GM21619 (cell line): ENCODE measurements at regions not wholly inside any gene's neighbourhood (a gene's known extent, or its start where the extent isn't known, plus 50 kb on each side); places are given as distances from the start of the nearest gene placed in this dataset.
"Not testable (repeated sequence)": the region's sequence is repeated elsewhere in the genome, so short reads cannot be mapped to it uniquely, and the experiment has no call there.

Source experiments
- ATAC-seq: cut with Tn5 transposase; IDR thresholded peaks from one replicate; pipeline ENCODE4 v1.9.1; 2021; ENCODE audit not compliant: unreplicated experiment

DNA sequence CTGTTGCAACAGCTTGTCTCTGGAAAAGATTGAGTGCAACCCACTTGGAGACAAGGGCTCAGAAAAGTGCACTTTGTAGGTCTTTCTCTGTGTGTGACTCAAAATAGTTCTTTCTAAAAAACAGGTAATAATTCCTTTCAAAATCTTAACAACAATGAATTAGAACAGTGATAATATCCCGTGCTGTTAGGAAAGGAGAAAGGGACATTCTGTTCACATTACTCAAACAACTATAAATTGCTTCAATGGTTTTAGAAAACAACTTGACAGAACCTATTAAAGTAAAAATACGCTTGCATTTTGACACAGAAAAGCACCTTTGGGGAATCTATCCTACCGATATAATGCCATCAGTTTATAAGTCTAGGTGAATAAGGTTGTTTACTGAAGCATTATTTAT is 468.1 kb upstream of the DPP6 start:
- no peak for ATAC-seq

GRCh38 chr7:153588586-153588985 is 463.6 kb upstream of the DPP6 start:
- no peak for ATAC-seq

- ATAC-seq, result no peak
These were observed 462.1 kb upstream of the DPP6 start for GRCh38 chr7:153590136-153590535.

GRCh38 chr7:153590571-153590970 is 461.6 kb upstream of the DPP6 start:
- ATAC-seq, result no peak

GRCh38 chr7:153607354-153607753 is 444.8 kb upstream of the DPP6 start:
- no peak for ATAC-seq

DNA sequence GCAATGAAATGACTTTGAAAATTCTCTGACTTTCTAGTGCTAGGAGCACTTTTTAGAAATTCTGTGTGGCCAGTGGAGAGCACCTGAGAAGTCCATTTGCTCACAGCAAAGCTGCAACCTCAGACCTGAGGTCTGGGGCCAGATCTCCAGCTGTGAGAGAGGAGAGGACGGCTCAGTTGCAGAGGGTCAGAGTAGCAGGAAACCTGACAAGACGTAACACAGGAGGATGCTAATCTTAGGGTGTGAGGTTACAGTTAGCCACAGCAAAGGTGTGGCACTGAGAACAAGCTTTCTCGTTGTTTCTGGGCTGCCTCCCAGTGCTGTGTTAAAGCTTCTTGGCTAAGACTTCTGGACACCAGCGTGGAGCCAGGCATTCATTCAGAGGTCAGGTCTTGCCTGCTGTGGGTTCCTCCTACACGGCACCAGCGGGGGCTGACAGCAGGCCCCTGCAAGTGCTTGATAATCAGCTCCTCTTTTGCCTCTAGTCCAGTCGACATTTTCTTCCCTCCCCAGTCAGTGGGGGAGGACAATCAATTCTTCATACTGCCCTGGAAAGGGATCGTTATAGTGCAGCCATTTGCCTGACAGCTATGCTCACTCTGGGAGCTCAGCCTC is 435.4 kb upstream of the DPP6 start:
- no peak for ATAC-seq

- no peak for ATAC-seq
These were observed 424.9 kb upstream of the DPP6 start for GRCh38 chr7:153627323-153627722.

- no peak for ATAC-seq
These were observed 423.8 kb upstream of the DPP6 start for GRCh38 chr7:153628406-153628805.

DNA sequence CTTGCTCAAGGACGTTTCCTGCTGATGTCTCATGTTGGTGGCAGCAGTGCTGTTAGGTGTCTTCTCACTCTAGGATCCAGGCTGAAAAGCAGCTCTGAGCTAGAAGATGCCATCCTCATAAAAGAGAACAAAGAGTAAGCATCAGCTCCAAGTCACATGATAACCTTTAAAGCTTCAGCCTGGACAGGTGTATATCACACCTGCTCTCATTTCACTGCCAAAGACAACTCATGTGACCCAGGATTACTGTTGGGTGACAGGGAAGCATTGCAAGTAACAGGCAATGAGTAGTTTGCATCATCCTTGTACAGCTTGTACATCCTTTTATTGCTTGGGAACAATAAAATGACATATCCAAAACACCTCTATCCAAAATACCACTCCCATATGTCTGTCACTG is 423.4 kb upstream of the DPP6 start:
- ATAC-seq, result no peak

DNA sequence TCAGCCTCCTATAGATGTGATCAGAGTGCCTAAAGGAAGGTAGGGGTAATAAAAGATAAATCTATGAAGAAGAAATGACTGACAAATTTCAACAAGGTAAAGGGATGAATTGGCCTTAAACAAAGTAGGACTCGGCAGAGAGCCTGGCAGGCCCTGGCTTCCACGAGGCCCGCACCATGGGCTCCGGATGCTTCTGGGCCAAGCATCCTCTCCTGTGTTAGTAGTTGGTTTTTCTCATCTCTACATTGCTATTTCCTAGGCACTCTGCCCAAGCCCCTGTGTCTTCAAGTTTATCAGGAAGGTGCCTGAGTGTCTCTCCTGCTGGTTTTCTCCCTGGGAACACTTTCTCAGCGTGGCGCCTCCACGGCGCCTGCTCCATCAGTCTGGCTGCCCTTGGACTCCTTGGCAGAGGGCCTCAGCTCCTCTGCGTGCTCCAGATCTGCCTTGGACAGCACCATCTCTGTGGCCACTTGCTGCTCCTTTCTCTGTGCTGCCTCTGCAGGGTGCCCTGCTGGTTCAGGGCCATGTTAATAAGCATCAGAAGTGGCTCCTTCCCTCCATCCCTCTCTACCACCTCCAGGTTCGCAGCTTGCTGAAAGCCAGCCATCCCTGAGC is 413.3 kb upstream of the DPP6 start:
- ATAC-seq, result no peak

- ATAC-seq, result no peak
These were observed 411.6 kb upstream of the DPP6 start for GRCh38 chr7:153640586-153640985.

DNA sequence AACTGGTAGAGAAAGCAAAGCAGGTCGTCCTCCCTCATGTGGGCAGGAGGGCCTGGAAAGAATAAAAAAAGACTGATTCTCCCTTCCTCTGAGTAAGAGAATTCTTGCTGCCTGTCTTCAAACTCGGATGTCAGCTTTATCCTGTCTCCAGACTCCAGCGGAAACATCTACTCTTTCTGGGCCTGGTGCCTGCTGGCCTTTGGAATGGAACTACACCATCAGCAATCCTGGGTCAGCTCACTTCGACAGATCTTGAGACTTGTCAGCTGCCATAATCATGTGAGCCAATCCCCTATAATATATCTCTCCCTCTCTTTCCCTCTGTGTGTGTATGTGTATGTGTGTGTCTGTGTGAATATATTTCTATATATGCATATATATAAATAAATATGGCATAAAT is 411.0 kb upstream of the DPP6 start:
- ATAC-seq, result no peak

GRCh38 chr7:153642989-153643388 is 409.2 kb upstream of the DPP6 start:
- no peak for ATAC-seq

DNA sequence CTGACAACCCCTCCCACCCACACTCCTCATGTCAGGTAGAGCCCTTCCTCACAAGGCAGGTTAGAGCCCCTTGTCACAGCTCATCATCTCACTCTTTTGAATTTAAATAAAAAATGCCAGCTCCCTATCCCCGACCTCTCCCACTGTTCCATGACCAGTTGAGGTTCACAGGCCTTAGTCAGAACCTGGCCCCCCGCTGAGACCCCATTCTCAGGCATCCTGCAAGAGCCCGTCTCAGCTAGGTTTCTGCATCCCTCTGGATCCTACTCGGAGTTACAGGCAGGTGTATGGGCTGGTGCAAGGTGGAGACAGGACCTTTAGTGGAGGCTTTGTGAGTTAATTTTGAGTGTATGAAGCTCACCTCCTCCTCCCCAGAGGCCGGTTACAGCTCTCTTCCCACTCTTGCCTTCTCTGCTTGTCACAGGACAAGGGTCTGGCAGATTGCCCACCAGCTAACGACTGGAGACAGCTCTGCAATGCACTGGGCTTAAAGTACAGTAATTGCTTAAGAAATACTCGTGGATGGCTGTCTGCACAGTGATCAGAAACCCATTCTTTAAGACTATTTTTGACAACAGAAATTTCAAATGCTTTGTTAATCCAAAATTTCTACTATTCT is 394.9 kb upstream of the DPP6 start:
- ATAC-seq, result no peak

- ATAC-seq, result no peak
These were observed 377.1 kb upstream of the DPP6 start for GRCh38 chr7:153675131-153675530.

- ATAC-seq, result no peak
These were observed 369.6 kb upstream of the DPP6 start for GRCh38 chr7:153682628-153683027.

- ATAC-seq, result no peak
These were observed 356.0 kb upstream of the DPP6 start for GRCh38 chr7:153696242-153696641.

GRCh38 chr7:153698046-153698445 is 354.2 kb upstream of the DPP6 start:
- no peak for ATAC-seq

GRCh38 chr7:153701678-153702077 is 350.5 kb upstream of the DPP6 start:
- ATAC-seq, result no peak

GRCh38 chr7:153723892-153724291 is 328.3 kb upstream of the DPP6 start:
- ATAC-seq, result not testable (repeated sequence)

DNA sequence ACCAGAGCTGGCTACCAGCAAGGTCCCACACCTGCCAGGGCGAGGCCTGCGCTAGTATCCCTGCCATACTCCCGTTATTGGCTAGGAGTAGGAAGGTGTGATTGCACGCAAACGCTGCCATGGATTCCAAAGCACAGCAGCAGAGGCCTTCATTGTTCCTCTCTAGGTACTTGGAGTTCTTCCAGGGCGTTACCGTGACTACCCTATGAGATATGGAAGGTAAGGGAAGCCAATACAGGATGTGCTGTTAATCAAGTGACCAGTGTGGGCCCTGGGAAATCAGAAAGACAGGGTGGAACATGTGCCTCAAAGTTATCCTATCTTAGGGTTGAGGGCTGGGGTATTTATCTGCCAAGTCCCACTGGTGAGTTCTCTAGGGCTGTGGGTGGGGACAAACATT is 320.7 kb upstream of the DPP6 start:
- ATAC-seq, result not testable (repeated sequence)

GRCh38 chr7:153743434-153743833 is 308.8 kb upstream of the DPP6 start:
- not testable (repeated sequence) for ATAC-seq

DNA sequence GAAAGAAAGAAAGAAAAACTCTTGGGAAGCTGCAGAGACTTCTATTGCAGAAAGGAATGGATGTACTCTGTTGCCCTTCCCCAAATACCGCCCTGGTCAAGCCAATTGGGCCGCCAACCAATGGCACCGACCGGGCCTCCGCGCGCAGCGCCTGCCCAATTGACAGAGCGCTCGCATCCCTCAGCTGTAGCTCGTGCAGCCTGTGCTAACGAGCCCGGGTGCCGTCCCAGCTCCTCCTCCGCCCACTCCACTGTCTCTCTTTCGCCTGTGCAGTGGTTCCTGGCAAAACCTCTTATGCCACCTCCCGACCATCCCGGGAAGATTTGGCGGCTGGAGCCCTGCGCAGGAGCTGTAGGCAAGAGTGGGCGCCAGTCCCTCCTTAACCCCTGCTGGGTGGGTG is 304.2 kb upstream of the DPP6 start:
- ATAC-seq, result not testable (repeated sequence)
